PC-3 (cell line): ENCODE measurements at regions not wholly inside any gene's neighbourhood (a gene's known extent, or its start where the extent isn't known, plus 50 kb on each side); places are given as distances from the start of the nearest gene placed in this dataset.

Experiments used
- ATAC-seq: fragments of 200-7000 bp; cut with Tn5 transposase; 2 replicates; pipeline ENCODE4 v1.9.1; 2020; ENCODE audit warnings: mild to moderate bottlenecking, moderate library complexity
- BruUV-seq: library from RNA; stranded (reverse); fragments of 400-500 nt; replicated peaks from 2 replicates; lab custom pipeline; 2021; lab: Mats Ljungman, UMichigan
- CTCF ChIA-PET: fragments of 300-600 bp; sonication (Branson Sonifier 250); formaldehyde crosslinking; loops from one replicate; lab custom pipeline; 2022; ENCODE audit warnings: antibody characterized with exemption; lab: Charles Lee
- POLR2A ChIA-PET: fragments of 300-600 bp; sonication (Branson Sonifier 250); formaldehyde crosslinking; loops from one replicate; lab custom pipeline; 2022; ENCODE audit warnings: antibody characterized with exemption; ENCODE audit not compliant: unreplicated experiment; lab: Charles Lee
- DNase-seq: peaks from one replicate; pipeline ENCODE4 v3.0.0-alpha.2; 2015
- H2AFZ ChIP-seq: fragments of 300-600 bp; sonication (generic); 2 replicates; pipeline ENCODE4 v1.6.0; 2016; ENCODE audit warnings: antibody characterized with exemption, low read length
- H3F3A ChIP-seq: fragments of 300-600 bp; sonication (generic); one replicate; pipeline ENCODE4 v1.6.0; 2017; ENCODE audit warnings: antibody characterized with exemption, low read length, control low read depth, mild to moderate bottlenecking; ENCODE audit not compliant: unreplicated experiment
- H3K27ac ChIP-seq: fragments of 300-600 bp; sonication (generic); 2 replicates; pipeline ENCODE4 v1.5.1; 2016; ENCODE audit warnings: mild to moderate bottlenecking, low read length
- H3K27me3 ChIP-seq: fragments of 300-600 bp; sonication (generic); 2 replicates; pipeline ENCODE4 v1.6.1; 2016; ENCODE audit warnings: low read length, mixed read lengths
- H3K36me3 ChIP-seq: fragments of 300-600 bp; sonication (generic); 2 replicates; pipeline ENCODE4 v1.6.1; 2016; ENCODE audit warnings: low read depth, mixed run types, low read length, mixed read lengths
- H3K4me1 ChIP-seq: fragments of 300-600 bp; sonication (generic); 2 replicates; pipeline ENCODE4 v1.5.1; 2016; ENCODE audit warnings: low read length; ENCODE audit not compliant: insufficient read depth
- H3K4me2 ChIP-seq: fragments of 300-600 bp; sonication (generic); 2 replicates; pipeline ENCODE4 v1.6.0; 2016; ENCODE audit warnings: low read length
- H3K4me3 ChIP-seq: fragments of 300-600 bp; sonication (generic); 2 replicates; pipeline ENCODE4 v1.5.1; 2016; ENCODE audit warnings: mild to moderate bottlenecking, low read length, mixed read lengths
- H3K79me2 ChIP-seq: fragments of 300-600 bp; sonication (generic); 2 replicates; pipeline ENCODE4 v1.6.1; 2017; ENCODE audit warnings: low read length, mixed read lengths
- H3K9ac ChIP-seq: fragments of 300-600 bp; sonication (generic); 2 replicates; pipeline ENCODE4 v1.6.0; 2016; ENCODE audit warnings: mild to moderate bottlenecking, low read length
- H3K9me2 ChIP-seq: fragments of 300-600 bp; sonication (generic); replicated peaks from 2 replicates; pipeline ENCODE4 v1.6.1; 2016; ENCODE audit warnings: mixed run types, low read length, mixed read lengths
- H3K9me3 ChIP-seq: fragments of 300-600 bp; sonication (generic); 2 replicates; pipeline ENCODE4 v1.6.1; 2016; ENCODE audit warnings: low read length, mixed read lengths
- H4K20me1 ChIP-seq: fragments of 300-600 bp; sonication (generic); 2 replicates; pipeline ENCODE4 v1.6.1; 2016; ENCODE audit warnings: low read length, mixed read lengths
- CTCF ChIP-seq: fragments of 300-600 bp; sonication (generic); conservative IDR thresholded peaks from 2 replicates; pipeline ENCODE4 v1.5.1; 2017; ENCODE audit warnings: antibody characterized with exemption, low read depth, mild to moderate bottlenecking, low read length
- EZH2 ChIP-seq: fragments of 300-600 bp; sonication (generic); IDR thresholded peaks from one replicate; pipeline ENCODE4 v1.6.1; 2017; ENCODE audit warnings: antibody characterized with exemption, mild to moderate bottlenecking, low read length; ENCODE audit not compliant: unreplicated experiment
- EZH2phosphoT487 ChIP-seq: fragments of 300-600 bp; sonication (generic); IDR thresholded peaks from 2 replicates; pipeline ENCODE4 v1.6.1; 2018; ENCODE audit warnings: mild to moderate bottlenecking, antibody characterized with exemption, low read length, borderline replicate concordance
- intact Hi-C: fragments of 100-400 bp; cut with micrococcal nuclease; formaldehyde crosslinking; loops from 2 replicates; pipeline ENCODE4 v1.9.0; 2023

GRCh38 chr2:156697906-156698305 lies 261.7 kb downstream of the GPD2 start:
- Histone ChIP-seq H2AFZ (no peak overlapping the region), H4K20me1 (no peaks in the 10 kb centered on the region), H3K4me1 (no peaks in the 10 kb centered on the region), H3K4me3 (no peak overlapping the region), H3K79me2 (no peaks in the 10 kb centered on the region), H3K27ac (no peak overlapping the region), H3K4me2 (no peak overlapping the region), H3K9me2 (no peaks in the 10 kb centered on the region), H3K9me3 (no peaks in the 10 kb centered on the region), H3K36me3 (no peaks in the 10 kb centered on the region), H3F3A (no peaks in the 10 kb centered on the region), H3K9ac (no peak overlapping the region), H3K27me3 (no peaks in the 10 kb centered on the region)
- DNase-seq (no peak), ATAC-seq (no peak)
- TF ChIP-seq EZH2phosphoT487 (no peak), EZH2 (no peak), CTCF (no peak)
- ChIA-PET POLR2A (no interaction called here), CTCF (no interaction called here)
- intact Hi-C loops: loop anchor here (1.0 kb wide), 1 partner anchor 30 kb away; no protein-coding TSS in a partner anchor
- no TSS peak for BruUV-seq

GRCh38 chr2:156700681-156701080 lies 264.5 kb downstream of the GPD2 start:
- Histone ChIP-seq H3K27me3 (no peaks in the 10 kb centered on the region), H3K4me3 (no peak overlapping the region), H3K4me2 (no peak overlapping the region), H2AFZ (no peak overlapping the region), H3K79me2 (no peaks in the 10 kb centered on the region), H3F3A (no peaks in the 10 kb centered on the region), H3K9me2 (no peaks in the 10 kb centered on the region), H3K36me3 (no peaks in the 10 kb centered on the region), H3K27ac (no peak overlapping the region), H3K9ac (no peak overlapping the region), H3K9me3 (no peaks in the 10 kb centered on the region), H4K20me1 (no peaks in the 10 kb centered on the region), H3K4me1 (no peaks in the 10 kb centered on the region)
- CTCF ChIA-PET: no interaction called here
- TF ChIP-seq EZH2phosphoT487 (no peak), EZH2 (no peak), CTCF (no peak)
- intact Hi-C loops: no loop called here
- POLR2A ChIA-PET: no interaction called here
- DNase-seq (no peak), ATAC-seq (no peak)
- BruUV-seq: no TSS peak

- Histone ChIP-seq H3K36me3 (no peaks in the 10 kb centered on the region), H4K20me1 (no peaks in the 10 kb centered on the region), H3K79me2 (no peaks in the 10 kb centered on the region), H3F3A (no peaks in the 10 kb centered on the region), H3K9ac (no peak overlapping the region), H3K9me3 (no peaks in the 10 kb centered on the region), H3K4me3 (no peak overlapping the region), H3K4me2 (no peak overlapping the region), H2AFZ (no peak overlapping the region), H3K27ac (no peak overlapping the region), H3K4me1 (peaks cover 7% of the 10 kb centered on the region), H3K27me3 (no peaks in the 10 kb centered on the region), H3K9me2 (no peaks in the 10 kb centered on the region)
- intact Hi-C loops: no loop called here
- ATAC-seq (no peak), DNase-seq (no peak)
- ChIA-PET POLR2A (no interaction called here), CTCF (no interaction called here)
- no TSS peak for BruUV-seq
- TF ChIP-seq EZH2: no peak
- TF ChIP-seq EZH2phosphoT487: no peak
- TF ChIP-seq CTCF: no peak
Observed at GRCh38 chr2:156702541-156702940, 266.4 kb downstream of the GPD2 start.
